ENCODE measurements at regions not wholly inside any gene's neighbourhood (a gene's known extent, or its start where the extent isn't known, plus 50 kb on each side); places are given as distances from the start of the nearest gene placed in this dataset.
"Not testable (repeated sequence)": the region's sequence is repeated elsewhere in the genome, so short reads cannot be mapped to it uniquely, and the experiment has no call there.

- not testable (repeated sequence) for H3K27ac Mint-ChIP-seq (ENCODE audit: low read depth); H3K27me3 Mint-ChIP-seq; H3K4me3 Mint-ChIP-seq; H3K4me1 Mint-ChIP-seq; H3K36me3 Mint-ChIP-seq (ENCODE audit: insufficient read depth); H3K9me3 Mint-ChIP-seq; DNase-seq (ENCODE audit: low spot score in 2 of 2); ATAC-seq (replicated peaks; ENCODE audit: extremely low read depth, poor library complexity, severe bottlenecking)
These were observed 86.7 kb upstream of the CDCA7L start for GRCh38 chr7:22032356-22032755.

DNA sequence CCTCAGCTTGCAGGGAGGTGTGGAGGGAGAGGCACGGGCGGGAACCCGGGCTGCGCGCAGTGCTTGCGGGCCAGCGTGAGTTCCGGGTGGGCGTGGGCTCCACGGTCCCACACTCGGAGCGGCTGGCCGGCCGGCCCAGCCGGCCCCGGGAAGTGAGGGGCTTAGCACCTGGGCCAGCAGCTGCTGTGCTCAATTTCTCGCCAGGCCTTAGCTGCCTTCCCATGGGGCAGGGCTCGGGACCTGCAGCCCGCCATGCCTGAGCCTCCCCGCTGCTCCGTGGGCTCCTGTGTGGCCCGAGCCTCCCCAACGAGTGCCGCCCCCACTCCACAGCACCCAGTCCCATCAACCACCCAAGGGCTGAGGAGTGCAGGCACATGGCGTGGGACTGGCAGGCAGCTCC lies 83.0 kb upstream of the CDCA7L start:
- DNase-seq (ENCODE audit: low spot score in 2 of 2); H3K4me1 Mint-ChIP-seq; ATAC-seq (replicated peaks; ENCODE audit: extremely low read depth, poor library complexity, severe bottlenecking); H3K9me3 Mint-ChIP-seq; H3K27ac Mint-ChIP-seq (ENCODE audit: low read depth); H3K27me3 Mint-ChIP-seq; H3K4me3 Mint-ChIP-seq; H3K36me3 Mint-ChIP-seq (ENCODE audit: insufficient read depth): not testable (repeated sequence)

GRCh38 chr7:22027475-22027874 lies 81.8 kb upstream of the CDCA7L start:
- no peaks in the 10 kb centered on the region for H3K4me1 Mint-ChIP-seq
- no peak for DNase-seq (ENCODE audit: low spot score in 2 of 2)

GRCh38 chr7:22025983-22026382 lies 80.3 kb upstream of the CDCA7L start:
- no peak for DNase-seq (ENCODE audit: low spot score in 2 of 2)
- no peak for ATAC-seq (replicated peaks; ENCODE audit: extremely low read depth, poor library complexity, severe bottlenecking)
- Mint-ChIP-seq H3K27ac (ENCODE audit: low read depth) (no peak overlapping the region), H3K27me3 (no peaks in the 10 kb centered on the region), H3K4me1 (no peaks in the 10 kb centered on the region), H3K36me3 (ENCODE audit: insufficient read depth) (peaks cover 3% of the 10 kb centered on the region), H3K9me3 (no peaks in the 10 kb centered on the region), H3K4me3 (no peak overlapping the region)

More at GRCh38 chr7:22027475-22027874, 81.8 kb upstream of the CDCA7L start:
- no peaks in the 10 kb centered on the region for H3K9me3 Mint-ChIP-seq
- H3K27me3 Mint-ChIP-seq, result no peaks in the 10 kb centered on the region
- no peak for ATAC-seq (replicated peaks; ENCODE audit: extremely low read depth, poor library complexity, severe bottlenecking)
- H3K4me3 Mint-ChIP-seq, result no peak overlapping the region
- no peak overlapping the region for H3K27ac Mint-ChIP-seq (ENCODE audit: low read depth)
- H3K36me3 Mint-ChIP-seq (ENCODE audit: insufficient read depth), result peaks cover 3% of the 10 kb centered on the region

- ATAC-seq (replicated peaks; ENCODE audit: extremely low read depth, poor library complexity, severe bottlenecking) (no peak), DNase-seq (ENCODE audit: low spot score in 2 of 2) (no peak)
- Mint-ChIP-seq H3K36me3 (ENCODE audit: insufficient read depth) (peaks cover 3% of the 10 kb centered on the region), H3K9me3 (no peaks in the 10 kb centered on the region), H3K27ac (ENCODE audit: low read depth) (no peak overlapping the region), H3K27me3 (no peaks in the 10 kb centered on the region), H3K4me1 (no peaks in the 10 kb centered on the region), H3K4me3 (no peak overlapping the region)
These were observed 79.4 kb upstream of the CDCA7L start for GRCh38 chr7:22025075-22025474.

DNA sequence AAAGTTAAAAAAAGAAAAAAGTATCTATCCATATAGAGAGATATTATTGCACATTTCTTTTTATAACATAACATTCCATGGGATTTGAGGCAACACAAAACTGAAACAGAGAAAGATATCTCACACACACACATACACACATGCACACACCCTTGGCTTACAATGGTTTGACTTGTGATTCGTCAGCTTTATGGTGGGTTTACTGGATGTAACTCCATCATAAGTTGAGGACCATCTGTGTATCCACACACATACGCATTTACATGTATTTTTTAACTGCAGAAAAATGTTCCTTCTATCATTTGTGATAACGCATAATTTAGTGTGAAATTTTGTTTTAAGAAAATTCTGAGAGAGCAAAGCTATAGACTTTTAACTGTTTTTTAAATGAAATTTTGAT lies 74.2 kb upstream of the CDCA7L start:
- no peaks in the 10 kb centered on the region for H3K4me1 Mint-ChIP-seq
- H3K36me3 Mint-ChIP-seq (ENCODE audit: insufficient read depth), result no peaks in the 10 kb centered on the region

GRCh38 chr7:22016507-22016906 lies 70.8 kb upstream of the CDCA7L start:
- H3K36me3 Mint-ChIP-seq (ENCODE audit: insufficient read depth), result no peaks in the 10 kb centered on the region
- no peak overlapping the region for H3K4me3 Mint-ChIP-seq
- no peaks in the 10 kb centered on the region for H3K9me3 Mint-ChIP-seq
- no peaks in the 10 kb centered on the region for H3K4me1 Mint-ChIP-seq
- H3K27ac Mint-ChIP-seq (ENCODE audit: low read depth), result no peak overlapping the region
- DNase-seq (ENCODE audit: low spot score in 2 of 2) (no peak), ATAC-seq (replicated peaks; ENCODE audit: extremely low read depth, poor library complexity, severe bottlenecking) (no peak)
- H3K27me3 Mint-ChIP-seq, result peaks cover 52% of the 10 kb centered on the region

More for the DNA sequence above, 74.2 kb upstream of the CDCA7L start:
- Mint-ChIP-seq H3K4me3 (no peak overlapping the region), H3K9me3 (no peaks in the 10 kb centered on the region), H3K27ac (ENCODE audit: low read depth) (no peak overlapping the region), H3K27me3 (peaks cover 38% of the 10 kb centered on the region)
- no peak for ATAC-seq (replicated peaks; ENCODE audit: extremely low read depth, poor library complexity, severe bottlenecking)
- no peak for DNase-seq (ENCODE audit: low spot score in 2 of 2)

DNA sequence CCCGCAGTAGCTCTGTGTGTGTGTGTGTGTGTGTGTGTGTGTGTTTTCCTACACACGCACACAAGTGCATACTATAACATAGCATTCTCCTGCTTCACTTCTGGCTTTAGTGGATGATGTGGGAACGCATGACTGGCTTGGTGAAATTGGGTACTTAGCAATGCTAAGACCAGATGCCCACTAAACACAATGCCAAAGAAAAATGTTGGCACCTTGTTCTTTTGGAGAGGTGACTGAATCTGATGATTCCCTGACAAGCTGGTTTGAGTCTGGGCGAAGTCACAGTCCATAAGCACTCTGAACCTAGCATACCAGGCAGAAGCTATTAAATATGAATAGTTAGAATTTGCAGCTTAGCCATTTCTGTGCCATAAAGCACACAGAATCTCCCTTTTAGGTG lies 68.0 kb upstream of the CDCA7L start:
- peaks cover 60% of the 10 kb centered on the region for H3K27me3 Mint-ChIP-seq
- no peak overlapping the region for H3K27ac Mint-ChIP-seq (ENCODE audit: low read depth)
- ATAC-seq (replicated peaks; ENCODE audit: extremely low read depth, poor library complexity, severe bottlenecking) (no peak), DNase-seq (ENCODE audit: low spot score in 2 of 2) (no peak)
- no peaks in the 10 kb centered on the region for H3K36me3 Mint-ChIP-seq (ENCODE audit: insufficient read depth)
- no peaks in the 10 kb centered on the region for H3K4me1 Mint-ChIP-seq
- H3K9me3 Mint-ChIP-seq, result no peaks in the 10 kb centered on the region
- H3K4me3 Mint-ChIP-seq, result no peak overlapping the region

DNA sequence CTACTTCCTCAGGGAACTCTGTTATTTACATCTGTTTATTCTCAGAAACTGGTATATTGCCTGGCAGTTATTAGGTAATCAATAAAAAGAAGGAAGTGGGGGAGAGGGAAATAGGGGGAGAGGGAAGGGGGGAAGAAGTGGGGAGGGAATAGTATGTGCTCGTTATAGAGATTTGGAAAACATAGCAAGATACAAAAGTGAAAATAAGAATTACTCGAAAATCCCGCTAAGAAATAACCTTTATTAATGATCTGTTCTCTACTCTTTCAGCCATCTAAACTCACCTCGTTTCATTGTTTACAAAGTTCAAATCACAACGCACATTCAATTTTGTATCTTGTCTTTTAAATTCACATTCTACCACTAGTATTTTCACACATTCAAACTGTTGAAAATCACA lies 63.0 kb upstream of the CDCA7L start:
- H3K27me3 Mint-ChIP-seq, result peaks cover 56% of the 10 kb centered on the region
- H3K4me1 Mint-ChIP-seq, result no peaks in the 10 kb centered on the region
- H3K9me3 Mint-ChIP-seq, result no peaks in the 10 kb centered on the region
- H3K27ac Mint-ChIP-seq (ENCODE audit: low read depth), result no peak overlapping the region
- H3K36me3 Mint-ChIP-seq (ENCODE audit: insufficient read depth), result no peaks in the 10 kb centered on the region
- H3K4me3 Mint-ChIP-seq, result no peak overlapping the region
- ATAC-seq (replicated peaks; ENCODE audit: extremely low read depth, poor library complexity, severe bottlenecking), result no peak
- DNase-seq (ENCODE audit: low spot score in 2 of 2), result no peak

- no peak for ATAC-seq (replicated peaks; ENCODE audit: extremely low read depth, poor library complexity, severe bottlenecking)
- Mint-ChIP-seq H3K4me1 (no peaks in the 10 kb centered on the region), H3K27me3 (peaks cover 54% of the 10 kb centered on the region), H3K27ac (ENCODE audit: low read depth) (no peak overlapping the region), H3K36me3 (ENCODE audit: insufficient read depth) (no peaks in the 10 kb centered on the region), H3K4me3 (no peak overlapping the region), H3K9me3 (no peaks in the 10 kb centered on the region)
- DNase-seq (ENCODE audit: low spot score in 2 of 2), result no peak
These were observed 62.4 kb upstream of the CDCA7L start for GRCh38 chr7:22008087-22008486.

DNA sequence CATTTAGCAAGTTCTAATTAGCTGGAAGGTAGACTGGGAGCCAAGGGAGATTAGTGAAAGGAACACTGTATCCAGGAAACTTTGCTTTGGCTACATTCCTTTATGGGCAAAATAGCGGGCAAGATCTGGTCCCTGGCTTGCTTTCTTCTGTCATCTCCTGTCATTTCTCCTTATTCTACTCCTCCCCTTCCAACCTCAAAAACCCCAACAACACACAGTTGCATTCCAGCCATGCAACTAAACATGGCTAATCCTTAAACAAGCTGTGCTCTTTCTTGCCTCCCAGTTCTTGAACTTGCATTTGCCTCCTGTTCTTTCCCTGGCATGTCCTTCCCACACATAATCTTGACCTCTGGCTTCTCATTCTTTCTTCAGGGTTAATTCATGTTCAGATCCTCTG lies 59.5 kb upstream of the CDCA7L start:
- H3K4me3 Mint-ChIP-seq, result no peak overlapping the region
- no peaks in the 10 kb centered on the region for H3K4me1 Mint-ChIP-seq
- no peaks in the 10 kb centered on the region for H3K9me3 Mint-ChIP-seq
- no peak for DNase-seq (ENCODE audit: low spot score in 2 of 2)
- H3K27me3 Mint-ChIP-seq, result peaks cover 50% of the 10 kb centered on the region
- no peak overlapping the region for H3K27ac Mint-ChIP-seq (ENCODE audit: low read depth)
- no peaks in the 10 kb centered on the region for H3K36me3 Mint-ChIP-seq (ENCODE audit: insufficient read depth)
- ATAC-seq (replicated peaks; ENCODE audit: extremely low read depth, poor library complexity, severe bottlenecking), result no peak

- H3K9me3 Mint-ChIP-seq, result no peaks in the 10 kb centered on the region
- no peaks in the 10 kb centered on the region for H3K36me3 Mint-ChIP-seq (ENCODE audit: insufficient read depth)
- DNase-seq (ENCODE audit: low spot score in 2 of 2) (no peak), ATAC-seq (replicated peaks; ENCODE audit: extremely low read depth, poor library complexity, severe bottlenecking) (no peak)
- H3K4me1 Mint-ChIP-seq, result no peaks in the 10 kb centered on the region
- no peak overlapping the region for H3K27ac Mint-ChIP-seq (ENCODE audit: low read depth)
- H3K27me3 Mint-ChIP-seq, result peaks cover 38% of the 10 kb centered on the region
- H3K4me3 Mint-ChIP-seq, result no peak overlapping the region
These were observed 57.0 kb upstream of the CDCA7L start for GRCh38 chr7:22002726-22003125.

DNA sequence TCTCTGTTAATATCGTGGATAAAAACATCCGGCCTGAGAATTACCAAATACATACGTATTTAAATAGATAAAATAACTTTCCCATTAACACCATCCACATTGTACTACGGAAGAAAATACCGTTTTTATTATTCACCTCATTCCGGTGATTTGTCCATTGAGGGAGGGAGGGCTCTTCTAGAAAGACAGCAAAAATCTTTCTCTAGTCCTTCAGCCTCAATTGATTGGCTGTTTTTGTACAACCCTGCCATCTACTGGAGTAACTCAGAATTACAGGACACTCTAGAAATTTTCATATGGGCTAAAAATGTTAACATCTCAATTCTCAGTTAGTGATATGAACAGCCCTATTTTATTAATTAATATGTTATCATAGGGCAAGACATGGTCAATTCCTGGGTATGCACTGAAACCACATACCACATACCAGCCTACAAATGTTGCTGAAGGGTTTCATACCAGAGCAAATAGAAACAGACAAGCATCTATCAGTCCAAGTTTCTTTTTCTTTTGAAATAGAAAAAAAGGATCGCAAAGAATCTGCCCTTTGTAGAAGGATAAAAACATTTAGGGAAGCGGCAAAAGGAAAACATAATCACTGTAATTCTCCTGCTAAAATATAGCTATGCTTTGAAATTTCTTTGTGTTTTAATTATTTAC lies 55.8 kb upstream of the CDCA7L start:
- no peak for DNase-seq (ENCODE audit: low spot score in 2 of 2)
- ATAC-seq (replicated peaks; ENCODE audit: extremely low read depth, poor library complexity, severe bottlenecking), result no peak

More for the DNA sequence above, 55.8 kb upstream of the CDCA7L start:
- peaks cover 42% of the 10 kb centered on the region for H3K27me3 Mint-ChIP-seq
- H3K36me3 Mint-ChIP-seq (ENCODE audit: insufficient read depth), result no peaks in the 10 kb centered on the region
- H3K27ac Mint-ChIP-seq (ENCODE audit: low read depth), result no peak overlapping the region
- H3K4me1 Mint-ChIP-seq, result no peaks in the 10 kb centered on the region
- no peak overlapping the region for H3K4me3 Mint-ChIP-seq
- H3K9me3 Mint-ChIP-seq, result no peaks in the 10 kb centered on the region
